ENCODE measurements at regions not wholly inside any gene's neighbourhood (a gene's known extent, or its start where the extent isn't known, plus 50 kb on each side); places are given as distances from the start of the nearest gene placed in this dataset.

- TF ChIP-seq SUZ12 (IDR thresholded peaks at IDR 0.05) (no peak), PKNOX1 (IDR thresholded peaks at IDR 0.05) (no peak), BHLHE40 (IDR thresholded peaks at IDR 0.05; ENCODE audit: borderline replicate concordance) (no peak)
Observed at GRCh38 chr18:38170845-38171244, 605.2 kb upstream of the CELF4 start.

Measured in HEK293T (cell line).